Trophoblast cell (in vitro differentiated cells and primary cell): ENCODE measurements at regions not wholly inside any gene's neighbourhood (a gene's known extent, or its start where the extent isn't known, plus 50 kb on each side); places are given as distances from the start of the nearest gene placed in this dataset.

ENCODE experiments used
- DNase-seq, 2 donors: peaks; one replicate each; pipeline ENCODE4 v3.0.0-alpha.2; 2016
- H2AFZ ChIP-seq: 2 replicates; pipeline ENCODE4 v1.6.1; 2013; ENCODE audit warnings: low read length, moderate library complexity, mild to moderate bottlenecking; ENCODE audit not compliant: insufficient read depth, poor library complexity
- H2AK5ac ChIP-seq: 2 replicates; pipeline ENCODE4 v1.6.1; 2013; ENCODE audit warnings: mild to moderate bottlenecking, low read length
- H2BK120ac ChIP-seq: 2 replicates; pipeline ENCODE4 v1.6.1; 2013; ENCODE audit warnings: low read length, mild to moderate bottlenecking, moderate library complexity; ENCODE audit not compliant: insufficient read depth, poor library complexity
- H2BK12ac ChIP-seq: 2 replicates; pipeline ENCODE4 v1.6.1; 2013; ENCODE audit warnings: mild to moderate bottlenecking, low read length, moderate library complexity
- H2BK5ac ChIP-seq: 2 replicates; pipeline ENCODE4 v1.6.1; 2013; ENCODE audit warnings: low read length, low read depth, moderate library complexity, mild to moderate bottlenecking; ENCODE audit not compliant: poor library complexity
- H3K14ac ChIP-seq: 2 replicates; pipeline ENCODE4 v1.6.1; 2013; ENCODE audit warnings: mild to moderate bottlenecking, low read length
- H3K18ac ChIP-seq: 2 replicates; pipeline ENCODE4 v1.6.1; 2013; ENCODE audit warnings: mild to moderate bottlenecking, low read length
- H3K23ac ChIP-seq: 2 replicates; pipeline ENCODE4 v1.6.1; 2013; ENCODE audit warnings: low read length
- H3K27ac ChIP-seq: 2 replicates; pipeline ENCODE4 v1.5.1; 2013; ENCODE audit warnings: low read depth, mild to moderate bottlenecking, inconsistent platforms, low read length, moderate library complexity
- H3K27me3 ChIP-seq: 2 replicates; pipeline ENCODE4 v1.6.1; 2013; ENCODE audit warnings: inconsistent platforms, mild to moderate bottlenecking, low read length, moderate library complexity; ENCODE audit not compliant: insufficient read depth
- H3K36me3 ChIP-seq, 2 experiments: 1 replicate in 1 of 2; 2 replicates in 1 of 2; pipeline ENCODE4 v1.6.1; 2013; ENCODE audit warnings: low read length in 2 of 2, mild to moderate bottlenecking in 2 of 2, moderate library complexity in 1 of 2; ENCODE audit not compliant: insufficient read depth in 2 of 2, control insufficient read depth in 1 of 2
- H3K4ac ChIP-seq: 2 replicates; pipeline ENCODE4 v1.6.1; 2013; ENCODE audit warnings: low read depth, mild to moderate bottlenecking, low read length, moderate library complexity
- H3K4me1 ChIP-seq, 2 experiments: 1 replicate in 1 of 2; 2 replicates in 1 of 2; pipeline ENCODE4 v1.6.1; 2013; ENCODE audit warnings: low read length in 2 of 2, mild to moderate bottlenecking in 2 of 2, moderate library complexity in 1 of 2; ENCODE audit not compliant: insufficient read depth in 2 of 2, control insufficient read depth in 1 of 2
- H3K4me2 ChIP-seq: 2 replicates; pipeline ENCODE4 v1.6.1; 2013; ENCODE audit warnings: inconsistent platforms, mild to moderate bottlenecking, low read length, moderate library complexity
- H3K4me3 ChIP-seq: 2 replicates; pipeline ENCODE4 v1.5.1; 2013; ENCODE audit warnings: mild to moderate bottlenecking, low read depth, low read length, inconsistent platforms
- H3K79me1 ChIP-seq: one replicate; pipeline ENCODE4 v1.6.1; 2013; ENCODE audit warnings: low read length
- H3K79me2 ChIP-seq: 2 replicates; pipeline ENCODE4 v1.6.1; 2013; ENCODE audit warnings: low read length, mild to moderate bottlenecking; ENCODE audit not compliant: control insufficient read depth, insufficient read depth, poor library complexity
- H3K9ac ChIP-seq: 2 replicates; pipeline ENCODE4 v1.6.1; 2013; ENCODE audit warnings: mild to moderate bottlenecking, low read length
- H3K9me3 ChIP-seq: 2 replicates; pipeline ENCODE4 v1.6.1; 2013; ENCODE audit warnings: low read depth, mild to moderate bottlenecking, control low read depth, inconsistent platforms, low read length; ENCODE audit not compliant: insufficient read depth
- H4K12ac ChIP-seq: 2 replicates; pipeline ENCODE4 v1.6.1; 2013; ENCODE audit warnings: low read depth, mild to moderate bottlenecking, low read length, moderate library complexity
- H4K8ac ChIP-seq: 2 replicates; pipeline ENCODE4 v1.6.1; 2013; ENCODE audit warnings: low read depth, mild to moderate bottlenecking, low read length, moderate library complexity
- H4K91ac ChIP-seq: one replicate; pipeline ENCODE4 v1.6.1; 2013; ENCODE audit warnings: low read depth, mild to moderate bottlenecking, low read length, moderate library complexity
- WGBS: extraction: QIAGEN DNeasy Blood & Tissue Kit; methylation state at CpG from one replicate; pipeline ENCODE4 v1.1.7; 2013; ENCODE audit warnings: missing lambda C conversion rate; ENCODE audit not compliant: insufficient read length, insufficient coverage; ENCODE audit errors: extremely low coverage; 5-methylcytosine and 5-hydroxymethylcytosine counted together

GRCh38 chr2:16744521-16744920 lies 78.9 kb upstream of the CYRIA start:
- Histone ChIP-seq H2BK5ac (no peak overlapping the region), H3K79me2 (no peaks in the 10 kb centered on the region), H3K27ac (no peak overlapping the region), H3K23ac (no peak overlapping the region), H3K9ac (no peak overlapping the region), H2BK12ac (no peak overlapping the region), H3K36me3 (no peaks in the 10 kb centered on the region), H3K27me3 (no peaks in the 10 kb centered on the region), H2AK5ac (no peak overlapping the region), H2BK120ac (no peak overlapping the region), H4K8ac (no peak overlapping the region), H3K4me3 (no peak overlapping the region), H2AFZ (no peak overlapping the region), H3K9me3 (no peaks in the 10 kb centered on the region), H3K4me2 (no peak overlapping the region), H3K79me1 (no peaks in the 10 kb centered on the region), H3K4me1 (no peaks in the 10 kb centered on the region), H4K91ac (no peak overlapping the region), H3K4ac (no peak overlapping the region), H3K14ac (no peak overlapping the region), H3K18ac (no peak overlapping the region), H4K12ac (no peak overlapping the region)
- no peak for DNase-seq

DNA sequence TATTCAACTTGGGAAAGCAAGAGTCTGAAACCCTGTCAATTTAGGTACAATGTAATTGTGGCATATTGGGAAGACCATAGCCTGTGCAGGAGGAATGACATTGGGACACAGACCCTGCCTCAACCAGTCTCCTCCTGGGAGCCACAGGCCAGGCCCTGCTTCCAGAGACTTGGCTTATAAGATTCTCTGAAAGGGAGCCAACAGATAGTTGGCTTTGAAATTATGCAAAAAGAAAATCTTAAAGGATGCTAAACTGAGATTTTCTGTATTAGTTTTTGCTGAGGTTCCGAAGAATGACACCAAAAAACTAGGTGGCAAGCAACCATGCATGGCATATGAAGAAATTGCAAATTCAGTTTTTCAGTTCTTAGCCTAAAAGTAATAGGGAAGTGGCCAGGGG lies 76.4 kb upstream of the CYRIA start:
- Histone ChIP-seq H3K4me1 (no peaks in the 10 kb centered on the region), H3K27ac (no peak overlapping the region), H3K14ac (no peak overlapping the region), H2AFZ (no peak overlapping the region), H3K23ac (no peak overlapping the region), H3K4me2 (no peak overlapping the region), H2BK120ac (no peak overlapping the region), H3K79me1 (no peaks in the 10 kb centered on the region), H3K4ac (no peak overlapping the region), H3K18ac (no peak overlapping the region), H4K12ac (no peak overlapping the region), H2BK5ac (no peak overlapping the region), H2AK5ac (no peak overlapping the region), H2BK12ac (no peak overlapping the region), H3K9me3 (no peaks in the 10 kb centered on the region), H4K8ac (no peak overlapping the region), H3K27me3 (no peaks in the 10 kb centered on the region), H3K36me3 (no peaks in the 10 kb centered on the region), H3K79me2 (no peaks in the 10 kb centered on the region), H4K91ac (no peak overlapping the region), H3K4me3 (no peak overlapping the region), H3K9ac (no peak overlapping the region)
- no CpG with 5 or more reads among the region's 1 CpG for WGBS
- DNase-seq: no peak

- Histone ChIP-seq H3K27ac (no peak overlapping the region), H3K14ac (no peak overlapping the region), H3K79me2 (no peaks in the 10 kb centered on the region), H4K12ac (no peak overlapping the region), H3K36me3 (no peaks in the 10 kb centered on the region), H3K4me3 (no peak overlapping the region), H3K9ac (no peak overlapping the region), H3K4me2 (no peak overlapping the region), H3K4ac (no peak overlapping the region), H4K91ac (no peak overlapping the region), H2BK120ac (no peak overlapping the region), H2AK5ac (no peak overlapping the region), H3K27me3 (no peaks in the 10 kb centered on the region), H2AFZ (no peak overlapping the region), H4K8ac (no peak overlapping the region), H2BK12ac (no peak overlapping the region), H3K4me1 (no peaks in the 10 kb centered on the region), H3K79me1 (no peaks in the 10 kb centered on the region), H3K9me3 (no peaks in the 10 kb centered on the region), H3K23ac (no peak overlapping the region), H3K18ac (no peak overlapping the region), H2BK5ac (no peak overlapping the region)
- no CpG with 5 or more reads among the region's 3 CpGs for WGBS
- no peak for DNase-seq
Observed at GRCh38 chr2:16741498-16741897, 75.9 kb upstream of the CYRIA start.

DNA sequence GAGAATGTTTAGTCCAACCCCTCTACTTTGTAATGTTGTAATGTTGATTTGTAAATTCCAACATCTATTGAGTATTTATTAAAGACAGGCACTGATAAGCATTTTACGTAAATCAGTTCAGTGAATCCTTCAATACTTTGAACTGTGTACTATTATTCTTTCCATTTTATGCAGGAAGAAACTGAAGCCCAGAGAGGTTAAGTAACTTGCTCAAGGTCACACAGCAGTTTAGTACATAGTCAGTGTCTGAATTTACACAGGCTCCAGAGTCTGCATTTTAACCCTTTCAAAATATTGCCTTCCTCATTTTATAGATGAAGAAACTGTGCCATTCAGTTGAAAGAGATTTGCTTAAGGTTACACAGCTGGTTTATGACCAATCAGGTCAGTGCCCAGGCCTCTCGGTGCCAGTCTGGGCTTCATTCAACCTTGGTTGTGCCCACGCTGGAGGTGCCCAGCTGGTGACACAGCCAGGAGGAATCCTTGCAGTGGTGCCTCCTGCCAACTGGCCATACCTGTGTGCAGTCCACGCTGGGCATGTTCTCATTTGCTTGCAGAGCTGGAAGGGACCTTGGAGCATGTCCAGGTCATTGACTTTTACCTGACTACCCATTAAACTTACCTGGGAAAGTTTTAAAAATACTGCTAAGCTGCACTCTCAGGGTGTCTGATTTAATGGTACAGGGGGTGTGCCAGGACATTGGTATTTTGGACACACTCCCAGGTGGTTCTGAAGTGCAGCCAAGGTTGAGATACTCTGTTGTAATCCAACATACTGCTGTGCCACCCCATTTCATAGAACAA lies 74.3 kb upstream of the CYRIA start:
- Histone ChIP-seq H4K91ac (no peak overlapping the region), H3K14ac (no peak overlapping the region), H3K27ac (no peak overlapping the region), H4K8ac (no peak overlapping the region), H3K4me2 (no peak overlapping the region), H3K9me3 (no peaks in the 10 kb centered on the region), H3K4me1 (no peaks in the 10 kb centered on the region), H2BK120ac (no peak overlapping the region), H3K27me3 (no peaks in the 10 kb centered on the region), H3K18ac (no peak overlapping the region), H3K4me3 (no peak overlapping the region), H2BK12ac (no peak overlapping the region), H3K4ac (no peak overlapping the region), H2AK5ac (no peak overlapping the region), H2AFZ (no peak overlapping the region), H3K23ac (no peak overlapping the region), H2BK5ac (no peak overlapping the region), H3K79me2 (no peaks in the 10 kb centered on the region), H4K12ac (no peak overlapping the region), H3K79me1 (no peaks in the 10 kb centered on the region), H3K36me3 (no peaks in the 10 kb centered on the region), H3K9ac (no peak overlapping the region)
- WGBS: no CpG with 5 or more reads among the region's 4 CpGs
- DNase-seq: no peak
